ENCODE measurements at regions not wholly inside any gene's neighbourhood (a gene's known extent, or its start where the extent isn't known, plus 50 kb on each side); places are given as distances from the start of the nearest gene placed in this dataset.

GRCh38 chr11:70786021-70786665 is 387.8 kb downstream of the CTTN start:
- in situ Hi-C loops (cut with MboI), result no loop called here
- Histone ChIP-seq H3F3A (ENCODE audit: insufficient read depth) (no peaks in the 10 kb centered on the region), H3K9ac (no peak overlapping the region), H2AFZ (no peak overlapping the region), H3K9me2 (ENCODE audit: insufficient read depth) (no peaks in the 10 kb centered on the region), H3K4me2 (ENCODE audit: unreplicated experiment) (no peak overlapping the region), H3K4me1 (ENCODE audit: insufficient read depth) (peaks cover 10% of the 10 kb centered on the region; the same call in 1 of the 2 replicates), H3K4me3 (no peak overlapping the region), H3K79me2 (ENCODE audit: insufficient read depth) (no peaks in the 10 kb centered on the region), H3K27ac (no peak overlapping the region), H3K36me3 (ENCODE audit: low read depth) (no peaks in the 10 kb centered on the region), H3K27me3 (replicated peaks; ENCODE audit: insufficient read depth) (no peaks in the 10 kb centered on the region), H4K20me1 (ENCODE audit: insufficient read depth) (no peaks in the 10 kb centered on the region), H3K9me3 (ENCODE audit: low read depth) (no peaks in the 10 kb centered on the region)
- TF ChIP-seq EZH2phosphoT487 (IDR thresholded peaks at IDR 0.05; ENCODE audit: insufficient read depth, low read depth), result no peak
- TF ChIP-seq EZH2 (IDR thresholded peaks at IDR 0.05; ENCODE audit: insufficient read depth, poor library complexity, severe bottlenecking), result no peak
- 46 to 48% methylated on average over 6 of the region's 6 CpGs for WGBS, 2 experiments (ENCODE audit: low coverage in 1 of 2, low lambda C conversion rate in 2 of 2, missing lambda C conversion rate in 2 of 2)
- no peak for DNase-seq

- H3K4me2 ChIP-seq (ENCODE audit: unreplicated experiment), result peak overlapping the region; percentile 11
- no peak overlapping the region for H2AFZ ChIP-seq
- DNase-seq, result peak; percentile 87
- no peaks in the 10 kb centered on the region for H3F3A ChIP-seq (ENCODE audit: insufficient read depth)
- peaks cover 10% of the 10 kb centered on the region; the same call in 1 of the 2 replicates for H3K4me1 ChIP-seq (ENCODE audit: insufficient read depth)
- no peaks in the 10 kb centered on the region for H3K27me3 ChIP-seq (replicated peaks; ENCODE audit: insufficient read depth)
- H3K4me3 ChIP-seq, result no peak overlapping the region
- no peak overlapping the region for H3K9ac ChIP-seq
- 43 to 55% methylated on average over 18 of the region's 18 CpGs for WGBS, 2 experiments (ENCODE audit: low coverage in 1 of 2, low lambda C conversion rate in 2 of 2, missing lambda C conversion rate in 2 of 2)
- no peaks in the 10 kb centered on the region for H3K79me2 ChIP-seq (ENCODE audit: insufficient read depth)
- in situ Hi-C loops (cut with MboI), result no loop called here
- no peaks in the 10 kb centered on the region for H3K36me3 ChIP-seq (ENCODE audit: low read depth)
- H3K9me2 ChIP-seq (ENCODE audit: insufficient read depth), result no peaks in the 10 kb centered on the region
- H3K9me3 ChIP-seq (ENCODE audit: low read depth), result no peaks in the 10 kb centered on the region
- TF ChIP-seq EZH2 (IDR thresholded peaks at IDR 0.05; ENCODE audit: insufficient read depth, poor library complexity, severe bottlenecking) (no peak), EZH2phosphoT487 (IDR thresholded peaks at IDR 0.05; ENCODE audit: insufficient read depth, low read depth) (no peak)
- H4K20me1 ChIP-seq (ENCODE audit: insufficient read depth), result no peaks in the 10 kb centered on the region
- peak overlapping the region; percentile 51 for H3K27ac ChIP-seq
Measured at GRCh38 chr11:70788248-70789022, 390.1 kb downstream of the CTTN start.

GRCh38 chr11:70790671-70791300 is 392.5 kb downstream of the CTTN start:
- no peaks in the 10 kb centered on the region for H3K79me2 ChIP-seq (ENCODE audit: insufficient read depth)
- no peak overlapping the region for H3K9ac ChIP-seq
- no peak overlapping the region for H2AFZ ChIP-seq
- H3K27ac ChIP-seq, result no peak overlapping the region
- H4K20me1 ChIP-seq (ENCODE audit: insufficient read depth), result no peaks in the 10 kb centered on the region
- in situ Hi-C loops (cut with MboI), result no loop called here
- H3K4me3 ChIP-seq, result no peak overlapping the region
- WGBS, 2 experiments (ENCODE audit: low coverage in 1 of 2, low lambda C conversion rate in 2 of 2, missing lambda C conversion rate in 2 of 2), result 43 to 50% methylated on average over 12 of the region's 12 CpGs
- no peaks in the 10 kb centered on the region for H3K9me2 ChIP-seq (ENCODE audit: insufficient read depth)
- no peaks in the 10 kb centered on the region for H3K27me3 ChIP-seq (replicated peaks; ENCODE audit: insufficient read depth)
- peak; percentile 9 for DNase-seq
- no peaks in the 10 kb centered on the region for H3K36me3 ChIP-seq (ENCODE audit: low read depth)
- no peak overlapping the region for H3K4me2 ChIP-seq (ENCODE audit: unreplicated experiment)
- TF ChIP-seq EZH2 (IDR thresholded peaks at IDR 0.05; ENCODE audit: insufficient read depth, poor library complexity, severe bottlenecking), result no peak
- no peak for TF ChIP-seq EZH2phosphoT487 (IDR thresholded peaks at IDR 0.05; ENCODE audit: insufficient read depth, low read depth)
- no peaks in the 10 kb centered on the region for H3K9me3 ChIP-seq (ENCODE audit: low read depth)
- peaks cover 10% of the 10 kb centered on the region; the same call in 1 of the 2 replicates for H3K4me1 ChIP-seq (ENCODE audit: insufficient read depth)
- H3F3A ChIP-seq (ENCODE audit: insufficient read depth), result no peaks in the 10 kb centered on the region

DNA sequence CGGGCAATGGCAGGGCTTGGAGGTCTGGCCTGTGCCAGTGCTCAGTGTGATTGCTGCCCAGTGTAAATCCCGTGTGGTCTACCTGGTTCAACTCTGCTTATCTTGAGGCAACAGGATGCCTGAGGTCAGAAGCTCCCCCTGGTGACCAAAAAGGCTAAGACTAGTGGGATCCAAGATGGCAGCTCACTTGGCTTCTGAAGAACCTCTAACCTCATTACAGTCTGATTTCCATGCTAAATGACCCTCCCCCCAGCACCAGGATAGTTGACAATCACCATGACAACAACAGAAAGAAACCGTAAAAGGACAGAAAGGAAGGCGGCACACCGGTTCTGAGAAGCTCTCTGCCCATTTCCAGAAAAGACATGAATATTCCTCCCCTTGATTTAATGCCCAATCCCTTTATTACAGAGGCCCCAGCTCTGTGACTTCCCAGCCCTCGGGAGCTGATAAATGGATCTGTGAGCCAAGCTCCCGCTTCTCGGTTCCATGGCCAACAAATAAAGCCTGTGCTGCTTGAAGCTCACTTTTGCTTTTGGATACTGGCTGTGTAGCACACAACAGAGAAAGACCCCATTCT is 398.4 kb downstream of the CTTN start:
- H3K9me3 ChIP-seq (ENCODE audit: low read depth), result no peaks in the 10 kb centered on the region
- no peak overlapping the region for H3K27ac ChIP-seq
- no peaks in the 10 kb centered on the region for H3K79me2 ChIP-seq (ENCODE audit: insufficient read depth)
- no peaks in the 10 kb centered on the region for H3K4me1 ChIP-seq (ENCODE audit: insufficient read depth)
- no peaks in the 10 kb centered on the region for H3K27me3 ChIP-seq (replicated peaks; ENCODE audit: insufficient read depth)
- no peaks in the 10 kb centered on the region for H3F3A ChIP-seq (ENCODE audit: insufficient read depth)
- H3K9me2 ChIP-seq (ENCODE audit: insufficient read depth), result no peaks in the 10 kb centered on the region
- no peak overlapping the region for H2AFZ ChIP-seq
- H3K4me2 ChIP-seq (ENCODE audit: unreplicated experiment), result no peak overlapping the region
- H4K20me1 ChIP-seq (ENCODE audit: insufficient read depth), result no peaks in the 10 kb centered on the region
- H3K4me3 ChIP-seq, result no peak overlapping the region
- in situ Hi-C loops (cut with MboI), result no loop called here
- H3K36me3 ChIP-seq (ENCODE audit: low read depth), result no peaks in the 10 kb centered on the region
- no peak overlapping the region for H3K9ac ChIP-seq
- 52 to 54% methylated on average over 8 of the region's 8 CpGs for whole genome bisulfite sequencing, 2 experiments (ENCODE audit: low coverage in 1 of 2, low lambda C conversion rate in 2 of 2, missing lambda C conversion rate in 2 of 2)
- no peak for DNase-seq
- TF ChIP-seq EZH2phosphoT487 (IDR thresholded peaks at IDR 0.05; ENCODE audit: insufficient read depth, low read depth) (no peak), EZH2 (IDR thresholded peaks at IDR 0.05; ENCODE audit: insufficient read depth, poor library complexity, severe bottlenecking) (no peak)

Measured in GM23248 (cell line).